Upper lobe of left lung (tissue), 4 donors: ENCODE measurements at regions not wholly inside any gene's neighbourhood (a gene's known extent, or its start where the extent isn't known, plus 50 kb on each side); places are given as distances from the start of the nearest gene placed in this dataset.

Experiments
- POLR2A ChIP-seq, 4 donors: fragments of 450-650 bp; IDR thresholded peaks; one replicate each; pipeline ENCODE4 v1.5.1; 2016 to 2017; ENCODE audit warnings: antibody characterized with exemption in 4 of 4, mild to moderate bottlenecking in 2 of 4
- TF ChIP-seq, protein P1 (sequence below), 6 experiments: fragments of 450-650 bp in 4 of 6; fragments of 200-600 bp in 2 of 6; sonication (generic) in 2 of 6; IDR thresholded peaks; one replicate each; pipeline ENCODE4 v1.5.1; 2016 to 2019; ENCODE audit warnings: antibody characterized with exemption in 6 of 6

- TF ChIP-seq, protein P1, sequence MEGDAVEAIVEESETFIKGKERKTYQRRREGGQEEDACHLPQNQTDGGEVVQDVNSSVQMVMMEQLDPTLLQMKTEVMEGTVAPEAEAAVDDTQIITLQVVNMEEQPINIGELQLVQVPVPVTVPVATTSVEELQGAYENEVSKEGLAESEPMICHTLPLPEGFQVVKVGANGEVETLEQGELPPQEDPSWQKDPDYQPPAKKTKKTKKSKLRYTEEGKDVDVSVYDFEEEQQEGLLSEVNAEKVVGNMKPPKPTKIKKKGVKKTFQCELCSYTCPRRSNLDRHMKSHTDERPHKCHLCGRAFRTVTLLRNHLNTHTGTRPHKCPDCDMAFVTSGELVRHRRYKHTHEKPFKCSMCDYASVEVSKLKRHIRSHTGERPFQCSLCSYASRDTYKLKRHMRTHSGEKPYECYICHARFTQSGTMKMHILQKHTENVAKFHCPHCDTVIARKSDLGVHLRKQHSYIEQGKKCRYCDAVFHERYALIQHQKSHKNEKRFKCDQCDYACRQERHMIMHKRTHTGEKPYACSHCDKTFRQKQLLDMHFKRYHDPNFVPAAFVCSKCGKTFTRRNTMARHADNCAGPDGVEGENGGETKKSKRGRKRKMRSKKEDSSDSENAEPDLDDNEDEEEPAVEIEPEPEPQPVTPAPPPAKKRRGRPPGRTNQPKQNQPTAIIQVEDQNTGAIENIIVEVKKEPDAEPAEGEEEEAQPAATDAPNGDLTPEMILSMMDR (IDR thresholded peaks at IDR 0.05), result no peak
- TF ChIP-seq POLR2A (IDR thresholded peaks at IDR 0.05), result no peak
Measured at GRCh38 chrX:140065961-140066662, 100.8 kb upstream of the CXorf66 start.
